HepG2 (cell line): ENCODE measurements at regions not wholly inside any gene's neighbourhood (a gene's known extent, or its start where the extent isn't known, plus 50 kb on each side); places are given as distances from the start of the nearest gene placed in this dataset.

ENCODE experiments used
- ATAC-seq: fragments of 200-7000 bp; cut with Tn5 transposase; 3 replicates; pipeline ENCODE4 v1.9.1; 2020; ENCODE audit warnings: mild to moderate bottlenecking, moderate library complexity
- BruUV-seq: library from RNA; stranded (reverse); fragments of 400-500 nt; replicated peaks from 2 replicates; lab custom pipeline; 2021; lab: Mats Ljungman, UMichigan
- CTCF ChIA-PET: fragments of 300-600 bp; formaldehyde crosslinking; extraction: SDS; loops from one replicate; lab custom pipeline; 2021; ENCODE audit warnings: low total read pairs, inconsistent platforms, low intra/inter-chr PET ratio; lab: Yijun Ruan, JAX
- POLR2A ChIA-PET: fragments of 350-600 bp; sonication (Branson Sonifier 250); formaldehyde crosslinking; loops from one replicate; lab custom pipeline; 2020; ENCODE audit warnings: antibody characterized with exemption, inconsistent platforms; lab: Yijun Ruan, JAX
- DNase-seq: peaks from one replicate; pipeline ENCODE4 v3.0.0-alpha.2; 2015; ENCODE audit warnings: low spot score
- FAIRE-seq: peaks from 3 replicates; lab custom pipeline; 2011; peaks lifted over from hg19 to GRCh38; lab: Jason Lieb, UNC
- H2AFZ ChIP-seq: one replicate; pipeline ENCODE4 v1.6.1; 2011; ENCODE audit warnings: low read length, inconsistent platforms
- H3K27ac ChIP-seq: fragments of 300-600 bp; 3 replicates; pipeline ENCODE4 v1.8.0; 2011; ENCODE audit warnings: mixed run types, mild to moderate bottlenecking, mixed read lengths, low read length, inconsistent platforms; ENCODE audit not compliant: insufficient read depth; ENCODE audit errors: extremely low read length
- H3K27me3 ChIP-seq, 2 experiments: fragments of 200-600 bp in 1 of 2; 2 replicates in 1 of 2; 3 replicates in 1 of 2; pipeline versions ENCODE4 v1.6.0 to v1.8.0; 2011; ENCODE audit warnings: low read length in 2 of 2, mild to moderate bottlenecking in 2 of 2, moderate library complexity in 2 of 2, inconsistent platforms in 1 of 2; ENCODE audit not compliant: insufficient read depth in 2 of 2, control insufficient read depth in 1 of 2
- H3K36me3 ChIP-seq, 2 experiments: fragments of 200-600 bp in 1 of 2; replicated peaks in 1 of 2; 2 replicates in 1 of 2; 3 replicates in 1 of 2; pipeline versions ENCODE4 v1.5.1 to v1.8.0; 2011; ENCODE audit warnings: low read length in 2 of 2, inconsistent platforms in 1 of 2; ENCODE audit not compliant: insufficient read depth in 2 of 2, control insufficient read depth in 1 of 2
- H3K4me1 ChIP-seq: 2 replicates; pipeline ENCODE4 v1.5.1; 2012; ENCODE audit warnings: low read length, inconsistent platforms; ENCODE audit not compliant: insufficient read depth
- H3K4me2 ChIP-seq: 2 replicates; pipeline ENCODE4 v1.6.0; 2011; ENCODE audit warnings: low read depth, low read length, inconsistent platforms
- H3K4me3 ChIP-seq, 3 experiments: fragments of 200-600 bp in 1 of 3; sonication (generic), shearing (Covaris generic) in 1 of 3; replicated peaks in 1 of 3; 2 replicates each; pipeline ENCODE4 v1.5.1; 2011 to 2016; ENCODE audit warnings: low read length in 3 of 3, inconsistent platforms in 2 of 3, low read depth in 2 of 3, mild to moderate bottlenecking in 2 of 3, control low read depth in 1 of 3, mixed read lengths in 1 of 3; ENCODE audit not compliant: insufficient read depth in 1 of 3
- H3K79me2 ChIP-seq: one replicate; pipeline ENCODE4 v1.6.1; 2011; ENCODE audit warnings: low read length, inconsistent platforms; ENCODE audit not compliant: insufficient read depth
- H3K9ac ChIP-seq: 2 replicates; pipeline ENCODE4 v1.6.0; 2011; ENCODE audit warnings: mild to moderate bottlenecking, low read depth, low read length, inconsistent platforms; ENCODE audit not compliant: insufficient read depth
- H3K9me3 ChIP-seq: 2 replicates; pipeline ENCODE4 v1.5.1; 2012; ENCODE audit warnings: mild to moderate bottlenecking, low read length
- H4K20me1 ChIP-seq: 2 replicates; pipeline ENCODE4 v1.6.0; 2011; ENCODE audit warnings: inconsistent platforms, mild to moderate bottlenecking, low read length, moderate library complexity; ENCODE audit not compliant: insufficient read depth
- BRD4 ChIP-seq: sonication (generic); formaldehyde crosslinking; IDR thresholded peaks from 2 replicates; pipeline ENCODE4 v1.4.0; 2020; ENCODE audit warnings: missing genetic modification reagents
- HIVEP1 ChIP-seq: sonication (generic); formaldehyde crosslinking; IDR thresholded peaks from 2 replicates; pipeline ENCODE4 v1.4.0; 2020; ENCODE audit warnings: mild to moderate bottlenecking, missing genetic modification reagents
- RBM22 ChIP-seq: fragments of 200-400 bp; formaldehyde crosslinking; optimal IDR thresholded peaks from 2 replicates; pipeline ENCODE3; 2017; ENCODE audit warnings: mild to moderate bottlenecking, low read length, moderate library complexity
- ZFYVE20 ChIP-seq: sonication (generic); formaldehyde crosslinking; IDR thresholded peaks from 2 replicates; pipeline ENCODE4 v1.8.0; 2023; ENCODE audit warnings: low read depth, mild to moderate bottlenecking, moderate library complexity, missing genetic modification reagents, borderline replicate concordance
- ZNF331 ChIP-seq: sonication (generic); formaldehyde crosslinking; IDR thresholded peaks from 2 replicates; pipeline ENCODE4 v1.4.0; 2020; ENCODE audit warnings: missing genetic modification reagents
- ZNF468 ChIP-seq: sonication (generic); formaldehyde crosslinking; IDR thresholded peaks from 2 replicates; pipeline ENCODE4 v1.8.0; 2022; ENCODE audit warnings: mild to moderate bottlenecking, moderate library complexity, missing genetic modification reagents
- ZNF841 ChIP-seq: sonication (generic); formaldehyde crosslinking; IDR thresholded peaks from 2 replicates; pipeline ENCODE4 v1.8.1; 2023; ENCODE audit warnings: missing genetic modification reagents, borderline replicate concordance
- ZUFSP ChIP-seq: sonication (generic); formaldehyde crosslinking; IDR thresholded peaks from 2 replicates; pipeline ENCODE4 v1.9.0; 2021; ENCODE audit warnings: missing genetic modification reagents, mild to moderate bottlenecking, borderline replicate concordance
- WGBS: methylation state at CpG from one replicate; pipeline ENCODE4 v1.1.6; 2017; ENCODE audit warnings: low lambda C conversion rate; 5-methylcytosine and 5-hydroxymethylcytosine counted together
- in situ Hi-C: cut with HindIII; loops from 2 replicates; pipeline ENCODE4 v1.10.0; 2017; ENCODE audit warnings: low pct_unique_long_range_greater_than_20kb; ENCODE audit not compliant: extremely low pct_ligation_motif_present
- intact Hi-C: fragments of 100-400 bp; cut with micrococcal nuclease; formaldehyde crosslinking; loops from one replicate; pipeline ENCODE4 v1.10.0; 2022; ENCODE audit not compliant: unreplicated experiment
- TF ChIP-seq, protein P1 (sequence below): sonication (generic); formaldehyde crosslinking; IDR thresholded peaks from 2 replicates; pipeline ENCODE4 v1.8.1; 2023; ENCODE audit warnings: mild to moderate bottlenecking, inconsistent platforms, moderate library complexity, missing genetic modification reagents, borderline replicate concordance
- TF ChIP-seq, protein P2 (sequence below): sonication (generic); formaldehyde crosslinking; IDR thresholded peaks from 2 replicates; pipeline ENCODE4 v1.4.0; 2020; ENCODE audit warnings: mild to moderate bottlenecking, missing genetic modification reagents, borderline replicate concordance

DNA sequence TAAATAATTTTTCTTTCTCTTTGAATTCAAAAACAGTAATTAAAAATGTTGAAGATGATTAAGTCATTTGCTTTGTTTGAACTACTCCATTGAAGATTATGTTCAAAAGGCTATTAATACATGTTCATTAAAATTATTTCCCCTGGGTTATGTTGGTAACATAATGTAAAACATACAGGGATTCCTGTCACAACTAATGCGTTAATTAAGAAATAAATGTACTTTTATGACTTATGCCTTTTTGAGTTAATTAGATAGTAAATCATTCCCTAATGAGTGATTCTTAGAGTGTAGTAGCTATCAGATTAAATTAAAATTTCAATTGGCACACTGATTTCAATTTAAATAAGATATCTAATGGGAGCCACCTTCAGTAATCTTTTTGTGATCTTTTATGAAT lies 549.1 kb downstream of the ANKRD50 start:
- Histone ChIP-seq H3K4me1 (no peaks in the 10 kb centered on the region), H3K36me3 (no peaks in the 10 kb centered on the region), H3K9ac (no peak overlapping the region), H2AFZ (no peak overlapping the region), H3K79me2 (no peaks in the 10 kb centered on the region), H3K27me3 (no peaks in the 10 kb centered on the region; a peak in 1 of 5 replicates), H3K4me2 (no peak overlapping the region), H3K9me3 (no peaks in the 10 kb centered on the region), H3K27ac (no peak overlapping the region), H4K20me1 (no peaks in the 10 kb centered on the region), H3K4me3 (no peak overlapping the region)
- CTCF ChIA-PET: no interaction called here
- DNase-seq: no peak
- 33% methylated on average over 1 of the region's 1 CpG for WGBS
- POLR2A ChIA-PET: no interaction called here
- intact Hi-C loops (no loop called here), in situ Hi-C loops (no loop called here)
- no peak for ATAC-seq
- no peak for FAIRE-seq
- TF ChIP-seq, protein P1, sequence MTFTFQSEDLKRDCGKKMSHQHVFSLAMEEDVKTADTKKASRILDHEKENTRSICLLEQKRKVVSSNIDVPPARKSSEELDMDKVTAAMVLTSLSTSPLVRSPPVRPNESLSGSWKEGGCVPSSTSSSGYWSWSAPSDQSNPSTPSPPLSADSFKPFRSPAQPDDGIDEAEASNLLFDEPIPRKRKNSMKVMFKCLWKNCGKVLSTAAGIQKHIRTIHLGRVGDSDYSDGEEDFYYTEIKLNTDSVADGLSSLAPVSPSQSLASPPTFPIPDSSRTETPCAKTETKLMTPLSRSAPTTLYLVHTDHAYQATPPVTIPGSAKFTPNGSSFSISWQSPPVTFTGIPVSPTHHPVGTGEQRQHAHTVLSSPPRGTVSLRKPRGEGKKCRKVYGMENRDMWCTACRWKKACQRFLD (CRISPR knock-in tag): no peak
- TF ChIP-seq ZUFSP (CRISPR knock-in tag) (no peak), BRD4 (CRISPR knock-in tag) (no peak), ZNF468 (CRISPR knock-in tag) (no peak), RBM22 (no peak), ZFYVE20 (no peak), ZNF841 (CRISPR knock-in tag) (no peak), HIVEP1 (CRISPR knock-in tag) (no peak), ZNF331 (CRISPR knock-in tag) (no peak)
- TF ChIP-seq, protein P2, sequence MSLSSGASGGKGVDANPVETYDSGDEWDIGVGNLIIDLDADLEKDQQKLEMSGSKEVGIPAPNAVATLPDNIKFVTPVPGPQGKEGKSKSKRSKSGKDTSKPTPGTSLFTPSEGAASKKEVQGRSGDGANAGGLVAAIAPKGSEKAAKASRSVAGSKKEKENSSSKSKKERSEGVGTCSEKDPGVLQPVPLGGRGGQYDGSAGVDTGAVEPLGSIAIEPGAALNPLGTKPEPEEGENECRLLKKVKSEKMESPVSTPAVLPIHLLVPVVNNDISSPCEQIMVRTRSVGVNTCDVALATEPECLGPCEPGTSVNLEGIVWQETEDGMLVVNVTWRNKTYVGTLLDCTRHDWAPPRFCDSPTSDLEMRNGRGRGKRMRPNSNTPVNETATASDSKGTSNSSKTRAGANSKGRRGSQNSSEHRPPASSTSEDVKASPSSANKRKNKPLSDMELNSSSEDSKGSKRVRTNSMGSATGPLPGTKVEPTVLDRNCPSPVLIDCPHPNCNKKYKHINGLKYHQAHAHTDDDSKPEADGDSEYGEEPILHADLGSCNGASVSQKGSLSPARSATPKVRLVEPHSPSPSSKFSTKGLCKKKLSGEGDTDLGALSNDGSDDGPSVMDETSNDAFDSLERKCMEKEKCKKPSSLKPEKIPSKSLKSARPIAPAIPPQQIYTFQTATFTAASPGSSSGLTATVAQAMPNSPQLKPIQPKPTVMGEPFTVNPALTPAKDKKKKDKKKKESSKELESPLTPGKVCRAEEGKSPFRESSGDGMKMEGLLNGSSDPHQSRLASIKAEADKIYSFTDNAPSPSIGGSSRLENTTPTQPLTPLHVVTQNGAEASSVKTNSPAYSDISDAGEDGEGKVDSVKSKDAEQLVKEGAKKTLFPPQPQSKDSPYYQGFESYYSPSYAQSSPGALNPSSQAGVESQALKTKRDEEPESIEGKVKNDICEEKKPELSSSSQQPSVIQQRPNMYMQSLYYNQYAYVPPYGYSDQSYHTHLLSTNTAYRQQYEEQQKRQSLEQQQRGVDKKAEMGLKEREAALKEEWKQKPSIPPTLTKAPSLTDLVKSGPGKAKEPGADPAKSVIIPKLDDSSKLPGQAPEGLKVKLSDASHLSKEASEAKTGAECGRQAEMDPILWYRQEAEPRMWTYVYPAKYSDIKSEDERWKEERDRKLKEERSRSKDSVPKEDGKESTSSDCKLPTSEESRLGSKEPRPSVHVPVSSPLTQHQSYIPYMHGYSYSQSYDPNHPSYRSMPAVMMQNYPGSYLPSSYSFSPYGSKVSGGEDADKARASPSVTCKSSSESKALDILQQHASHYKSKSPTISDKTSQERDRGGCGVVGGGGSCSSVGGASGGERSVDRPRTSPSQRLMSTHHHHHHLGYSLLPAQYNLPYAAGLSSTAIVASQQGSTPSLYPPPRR (CRISPR knock-in tag): no peak
- BruUV-seq: no TSS peak
